Caco-2 (cell line): ENCODE measurements at regions not wholly inside any gene's neighbourhood (a gene's known extent, or its start where the extent isn't known, plus 50 kb on each side); places are given as distances from the start of the nearest gene placed in this dataset.

Experiments
- BruUV-seq: library from RNA; stranded (reverse); fragments of 400-500 nt; replicated peaks from 2 replicates; lab custom pipeline; 2021; lab: Mats Ljungman, UMichigan
- CTCF ChIA-PET: fragments of 300-600 bp; sonication (Branson Sonifier 250); formaldehyde crosslinking; loops from one replicate; lab custom pipeline; 2022; ENCODE audit warnings: antibody characterized with exemption; lab: Charles Lee
- POLR2A ChIA-PET: fragments of 300-600 bp; sonication (Branson Sonifier 250); formaldehyde crosslinking; loops from one replicate; lab custom pipeline; 2022; ENCODE audit warnings: antibody characterized with exemption; lab: Charles Lee
- DNase-seq, 2 experiments: peaks; one replicate each; pipeline versions ENCODE4 v3.0.0 to v3.0.0-alpha.2; 2020 to 2022
- H3K27me3 ChIP-seq: replicated peaks from 2 replicates; pipeline ENCODE4 v1.6.0; 2011; ENCODE audit warnings: low read length; ENCODE audit not compliant: control insufficient read depth, insufficient read depth
- H3K36me3 ChIP-seq: 2 replicates; pipeline ENCODE4 v1.5.1; 2011; ENCODE audit warnings: low read length; ENCODE audit not compliant: control insufficient read depth, insufficient read depth
- H3K4me1 ChIP-seq: fragments of 250-450 bp; sonication (Bioruptor Pico); 2 replicates; pipeline ENCODE4 v1.5.1; 2020; ENCODE audit warnings: mild to moderate bottlenecking
- H3K4me3 ChIP-seq: 2 replicates; pipeline ENCODE4 v1.5.1; 2011; ENCODE audit warnings: low read depth, mild to moderate bottlenecking, control low read depth, low read length
- H3K9me3 ChIP-seq: fragments of 250-450 bp; sonication (Bioruptor Pico); 2 replicates; pipeline ENCODE4 v1.5.1; 2020; ENCODE audit warnings: mild to moderate bottlenecking, moderate library complexity
- H3K27ac Mint-ChIP-seq: one replicate; pipeline ENCODE4 v1.8.0; 2022; ENCODE audit warnings: mixed read lengths; ENCODE audit not compliant: unreplicated experiment
- H3K27me3 Mint-ChIP-seq: one replicate; pipeline ENCODE4 v1.8.0; 2022; ENCODE audit warnings: mixed read lengths; ENCODE audit not compliant: insufficient read depth, unreplicated experiment
- H3K36me3 Mint-ChIP-seq: one replicate; pipeline ENCODE4 v1.8.0; 2022; ENCODE audit warnings: mild to moderate bottlenecking, mixed read lengths; ENCODE audit not compliant: insufficient read depth, unreplicated experiment
- H3K4me1 Mint-ChIP-seq: one replicate; pipeline ENCODE4 v1.8.0; 2022; ENCODE audit warnings: low read depth, mixed read lengths; ENCODE audit not compliant: unreplicated experiment
- H3K4me3 Mint-ChIP-seq: one replicate; pipeline ENCODE4 v1.8.0; 2022; ENCODE audit warnings: mild to moderate bottlenecking, moderate library complexity, mixed read lengths; ENCODE audit not compliant: unreplicated experiment
- H3K9me3 Mint-ChIP-seq: one replicate; pipeline ENCODE4 v1.8.0; 2022; ENCODE audit warnings: mixed read lengths; ENCODE audit not compliant: unreplicated experiment
- CTCF ChIP-seq, 2 experiments: fragments of 200-600 bp in 1 of 2; IDR thresholded peaks; 1 replicate in 1 of 2; 2 replicates in 1 of 2; pipeline versions ENCODE4 v1.5.1 to v1.8.0; 2011 to 2022; ENCODE audit warnings: antibody characterized with exemption in 1 of 2, control low read depth in 1 of 2, inconsistent platforms in 1 of 2, low read depth in 1 of 2, low read length in 1 of 2, mild to moderate bottlenecking in 1 of 2, moderate library complexity in 1 of 2; ENCODE audit not compliant: insufficient read depth in 1 of 2, severe bottlenecking in 1 of 2, unreplicated experiment in 1 of 2
- intact Hi-C: fragments of 100-400 bp; cut with micrococcal nuclease; formaldehyde crosslinking; loops from one replicate; pipeline ENCODE4 v1.10.0; 2022; ENCODE audit not compliant: unreplicated experiment

GRCh38 chr2:225889452-225889851, 489.9 kb downstream of the NYAP2 start:
- peak; percentile 48 to 63 for TF ChIP-seq CTCF (IDR thresholded peaks at IDR 0.05; ENCODE audit: insufficient read depth in 1 of 2, low read depth in 1 of 2, low read length in 1 of 2, severe bottlenecking in 1 of 2, unreplicated experiment in 1 of 2)
- Mint-ChIP-seq H3K27me3 (no peaks in the 10 kb centered on the region), H3K4me1 (no peaks in the 10 kb centered on the region), H3K36me3 (no peaks in the 10 kb centered on the region), H3K9me3 (peaks cover 11% of the 10 kb centered on the region), H3K4me3 (no peak overlapping the region), H3K27ac (no peak overlapping the region)
- Histone ChIP-seq H3K4me3 (no peak overlapping the region), H3K36me3 (no peaks in the 10 kb centered on the region), H3K4me1 (no peaks in the 10 kb centered on the region), H3K9me3 (no peaks in the 10 kb centered on the region), H3K27me3 (no peaks in the 10 kb centered on the region)
- peak in 1 of 2 experiments; percentile 40 for DNase-seq
- BruUV-seq, result no TSS peak
- intact Hi-C loops, result loop anchor here (1.0 to 10.0 kb wide), 4 partner anchors 725 to 1217 kb away; no protein-coding TSS in a partner anchor
- CTCF ChIA-PET, result interaction anchor here (0.7 to 1.0 kb wide), 2 partner anchors 913 to 1096 kb away, joined by 5 to 6 read pairs; no protein-coding TSS in a partner anchor
- POLR2A ChIA-PET, result no interaction called here

- H3K4me1 Mint-ChIP-seq, result no peaks in the 10 kb centered on the region
- Histone ChIP-seq H3K4me3 (no peak overlapping the region), H3K4me1 (no peaks in the 10 kb centered on the region), H3K27me3 (no peaks in the 10 kb centered on the region), H3K36me3 (no peaks in the 10 kb centered on the region), H3K9me3 (no peaks in the 10 kb centered on the region)
- no peak overlapping the region for H3K27ac Mint-ChIP-seq
- CTCF ChIA-PET, result no interaction called here
- H3K27me3 Mint-ChIP-seq, result no peaks in the 10 kb centered on the region
- BruUV-seq, result no TSS peak
- no peak overlapping the region for H3K4me3 Mint-ChIP-seq
- no peaks in the 10 kb centered on the region for H3K36me3 Mint-ChIP-seq
- POLR2A ChIA-PET, result no interaction called here
- no peak for DNase-seq
- TF ChIP-seq CTCF (IDR thresholded peaks at IDR 0.05; ENCODE audit: insufficient read depth in 1 of 2, low read depth in 1 of 2, low read length in 1 of 2, severe bottlenecking in 1 of 2, unreplicated experiment in 1 of 2), result no peak
- intact Hi-C loops, result no loop called here
- no peaks in the 10 kb centered on the region for H3K9me3 Mint-ChIP-seq
Observed at GRCh38 chr2:225867071-225867470, 467.6 kb downstream of the NYAP2 start.

- Mint-ChIP-seq H3K9me3 (no peaks in the 10 kb centered on the region), H3K27me3 (no peaks in the 10 kb centered on the region), H3K4me1 (no peaks in the 10 kb centered on the region), H3K36me3 (no peaks in the 10 kb centered on the region), H3K27ac (no peak overlapping the region), H3K4me3 (no peak overlapping the region)
- DNase-seq, result no peak
- ChIA-PET POLR2A (no interaction called here), CTCF (no interaction called here)
- Histone ChIP-seq H3K4me3 (no peak overlapping the region), H3K9me3 (no peaks in the 10 kb centered on the region), H3K4me1 (no peaks in the 10 kb centered on the region), H3K36me3 (no peaks in the 10 kb centered on the region), H3K27me3 (no peaks in the 10 kb centered on the region)
- BruUV-seq, result no TSS peak
- intact Hi-C loops, result no loop called here
- TF ChIP-seq CTCF (IDR thresholded peaks at IDR 0.05; ENCODE audit: insufficient read depth in 1 of 2, low read depth in 1 of 2, low read length in 1 of 2, severe bottlenecking in 1 of 2, unreplicated experiment in 1 of 2), result no peak
Observed at GRCh38 chr2:225865468-225865867, 466.0 kb downstream of the NYAP2 start.
